CD4-positive, alpha-beta T cell (primary cell): ENCODE measurements at regions not wholly inside any gene's neighbourhood (a gene's known extent, or its start where the extent isn't known, plus 50 kb on each side); places are given as distances from the start of the nearest gene placed in this dataset.

ENCODE experiments used
- ATAC-seq: fragments of 200-7000 bp; cut with Tn5 transposase; one replicate; pipeline ENCODE4 v1.10.0; 2022; ENCODE audit warnings: mild to moderate bottlenecking; ENCODE audit not compliant: poor library complexity
- CTCF ChIA-PET: fragments of 350-600 bp; sonication (Branson Sonifier 250); formaldehyde crosslinking; loops from one replicate; lab custom pipeline; 2021; ENCODE audit warnings: antibody characterized with exemption, inconsistent platforms; lab: Charles Lee
- POLR2A ChIA-PET: fragments of 350-600 bp; sonication (Branson Sonifier 250); formaldehyde crosslinking; loops from one replicate; lab custom pipeline; 2021; ENCODE audit warnings: antibody characterized with exemption, inconsistent platforms; lab: Charles Lee
- DNase-seq, 14 experiments: peaks; one replicate each; pipeline ENCODE4 v3.0.0-alpha.2; 2013 to 2020; ENCODE audit warnings: mixed read lengths in 2 of 14
- H3K27ac ChIP-seq, 2 donors: one replicate each; pipeline versions ENCODE4 v1.5.1 to v1.7.0; 2013; ENCODE audit warnings: low read length in 2 of 2, low read depth in 1 of 2, mild to moderate bottlenecking in 1 of 2
- H3K27me3 ChIP-seq, 2 experiments: 1 replicate in 1 of 2; 2 replicates in 1 of 2; pipeline versions ENCODE4 v1.6.1 to v1.7.0; 2013; ENCODE audit warnings: low read length in 2 of 2, control low read depth in 1 of 2, mild to moderate bottlenecking in 1 of 2, moderate library complexity in 1 of 2; ENCODE audit not compliant: insufficient read depth in 2 of 2, control insufficient read depth in 1 of 2
- H3K36me3 ChIP-seq: one replicate; pipeline ENCODE4 v1.6.1; 2013; ENCODE audit warnings: low read length, control low read depth; ENCODE audit not compliant: insufficient read depth
- H3K4me1 ChIP-seq: one replicate; pipeline ENCODE4 v1.6.1; 2013; ENCODE audit warnings: low read length, control low read depth; ENCODE audit not compliant: insufficient read depth
- H3K4me3 ChIP-seq: one replicate; pipeline ENCODE4 v1.5.1; 2013; ENCODE audit warnings: mild to moderate bottlenecking, low read length, moderate library complexity
- H3K9me3 ChIP-seq, 2 experiments: 1 replicate in 1 of 2; 2 replicates in 1 of 2; pipeline versions ENCODE4 v1.6.1 to v1.7.0; 2013; ENCODE audit warnings: low read length in 2 of 2, mild to moderate bottlenecking in 2 of 2, control low read depth in 1 of 2, moderate library complexity in 1 of 2; ENCODE audit not compliant: control insufficient read depth in 1 of 2, insufficient read depth in 1 of 2
- H3K27ac Mint-ChIP-seq: one replicate; pipeline ENCODE4 v1.8.0; 2020; ENCODE audit warnings: mixed read lengths
- H3K27me3 Mint-ChIP-seq: one replicate; pipeline ENCODE4 v1.8.0; 2021; ENCODE audit warnings: mixed read lengths
- H3K36me3 Mint-ChIP-seq: one replicate; pipeline ENCODE4 v1.8.0; 2021; ENCODE audit warnings: low read depth, mixed read lengths
- H3K4me1 Mint-ChIP-seq: one replicate; pipeline ENCODE4 v1.8.0; 2021; ENCODE audit warnings: low read depth, mixed read lengths
- H3K4me3 Mint-ChIP-seq: one replicate; pipeline ENCODE4 v1.8.0; 2020; ENCODE audit warnings: mild to moderate bottlenecking, mixed read lengths
- H3K9me3 Mint-ChIP-seq: one replicate; pipeline ENCODE4 v1.8.0; 2020; ENCODE audit warnings: mixed read lengths
- CTCF ChIP-seq: fragments of 200-600 bp; IDR thresholded peaks from one replicate; pipeline ENCODE4 v1.8.0; 2022; ENCODE audit warnings: antibody characterized with exemption, mild to moderate bottlenecking
- intact Hi-C, 2 experiments: fragments of 100-400 bp; cut with DNase I in 1 of 2; cut with micrococcal nuclease in 1 of 2; formaldehyde crosslinking; loops; one replicate each; pipeline versions ENCODE4 v1.15.1 to v1.9.0; 2023 to 2025; cut with DNase I, micrococcal nuclease

- H3K9me3 Mint-ChIP-seq = peaks cover 7% of the 10 kb centered on the region
- Histone ChIP-seq H3K27me3 (no peaks in the 10 kb centered on the region), H3K9me3 (peaks cover 0 to 3% of the 10 kb centered on the region in 2 experiments), H3K27ac (no peak overlapping the region), H3K36me3 (no peaks in the 10 kb centered on the region), H3K4me3 (no peak overlapping the region), H3K4me1 (no peaks in the 10 kb centered on the region)
- intact Hi-C loops = no loop called here
- ChIA-PET POLR2A (no interaction called here), CTCF (no interaction called here)
- ATAC-seq (no peak), DNase-seq (no peak)
- H3K36me3 Mint-ChIP-seq = no peaks in the 10 kb centered on the region
- no peaks in the 10 kb centered on the region for H3K27me3 Mint-ChIP-seq
- H3K4me3 Mint-ChIP-seq = no peak overlapping the region
- no peak for TF ChIP-seq CTCF
- no peak overlapping the region for H3K27ac Mint-ChIP-seq
- no peaks in the 10 kb centered on the region for H3K4me1 Mint-ChIP-seq
These were observed 97.5 kb upstream of the STAC start for GRCh38 chr3:36282766-36283165.

- H3K27ac Mint-ChIP-seq = no peak overlapping the region
- no peak overlapping the region for H3K4me3 Mint-ChIP-seq
- H3K4me1 ChIP-seq = no peaks in the 10 kb centered on the region
- H3K4me3 ChIP-seq = no peak overlapping the region
- no peaks in the 10 kb centered on the region for H3K36me3 Mint-ChIP-seq
- no peak for TF ChIP-seq CTCF
- no peaks in the 10 kb centered on the region for H3K36me3 ChIP-seq
- no peaks in the 10 kb centered on the region for H3K27me3 ChIP-seq
- H3K9me3 ChIP-seq = no peaks in the 10 kb centered on the region
- ATAC-seq (no peak), DNase-seq (no peak)
- H3K9me3 Mint-ChIP-seq = no peaks in the 10 kb centered on the region
- intact Hi-C loops = no loop called here
- POLR2A ChIA-PET = no interaction called here
- no peaks in the 10 kb centered on the region for H3K4me1 Mint-ChIP-seq
- H3K27ac ChIP-seq = no peak overlapping the region
- no peaks in the 10 kb centered on the region for H3K27me3 Mint-ChIP-seq
- CTCF ChIA-PET = no interaction called here
These were observed 85.0 kb upstream of the STAC start for GRCh38 chr3:36295296-36295695.

GRCh38 chr3:36297195-36297594, 83.1 kb upstream of the STAC start:
- ATAC-seq (no peak), DNase-seq (no peak)
- no peaks in the 10 kb centered on the region for H3K27me3 ChIP-seq
- no peaks in the 10 kb centered on the region for H3K4me1 ChIP-seq
- Mint-ChIP-seq H3K27ac (no peak overlapping the region), H3K4me1 (no peaks in the 10 kb centered on the region), H3K4me3 (no peak overlapping the region), H3K36me3 (no peaks in the 10 kb centered on the region), H3K27me3 (no peaks in the 10 kb centered on the region), H3K9me3 (no peaks in the 10 kb centered on the region)
- TF ChIP-seq CTCF = no peak
- intact Hi-C loops = no loop called here
- H3K27ac ChIP-seq = no peak overlapping the region
- H3K9me3 ChIP-seq = no peaks in the 10 kb centered on the region
- ChIA-PET CTCF (interaction anchor here (0.7 kb wide), 1 partner anchor 49 kb away, joined by 3 read pairs; no protein-coding TSS in a partner anchor), POLR2A (no interaction called here)
- no peaks in the 10 kb centered on the region for H3K36me3 ChIP-seq
- H3K4me3 ChIP-seq = no peak overlapping the region
